ENCODE measurements at regions not wholly inside any gene's neighbourhood (a gene's known extent, or its start where the extent isn't known, plus 50 kb on each side); places are given as distances from the start of the nearest gene placed in this dataset.
"Not testable (repeated sequence)": the region's sequence is repeated elsewhere in the genome, so short reads cannot be mapped to it uniquely, and the experiment has no call there.

- H3K36me3 ChIP-seq; H3K27ac ChIP-seq; H3K4me3 ChIP-seq; intact Hi-C loops (cut with DNase I; ENCODE audit: low total_unique reads); DNase-seq; H3K27me3 ChIP-seq; H3K4me1 ChIP-seq; H3K9me3 ChIP-seq: not testable (repeated sequence)
These were observed 108.1 kb downstream of the PROX1 start for GRCh38 chr1:214095896-214096295.

GRCh38 chr1:214101246-214101645 lies 113.5 kb downstream of the PROX1 start:
- Histone ChIP-seq H3K36me3 (no peaks in the 10 kb centered on the region), H3K4me3 (no peak overlapping the region), H3K27ac (no peak overlapping the region), H3K4me1 (no peaks in the 10 kb centered on the region), H3K27me3 (no peaks in the 10 kb centered on the region), H3K9me3 (peaks cover 0 to 6% (median 0%) of the 10 kb centered on the region in 3 donors)
- TF ChIP-seq CTCF (IDR thresholded peaks at IDR 0.05), result no peak
- no peak for DNase-seq
- intact Hi-C loops (cut with DNase I; ENCODE audit: low total_unique reads), result no loop called here

GRCh38 chr1:214101828-214102227 lies 114.1 kb downstream of the PROX1 start:
- H3K27me3 ChIP-seq, result no peaks in the 10 kb centered on the region
- H3K4me3 ChIP-seq, result no peak overlapping the region
- H3K9me3 ChIP-seq, result peaks cover 0 to 6% (median 0%) of the 10 kb centered on the region in 3 donors
- no peak for DNase-seq
- H3K36me3 ChIP-seq, result no peaks in the 10 kb centered on the region
- no peaks in the 10 kb centered on the region for H3K4me1 ChIP-seq
- no peak overlapping the region for H3K27ac ChIP-seq
- TF ChIP-seq CTCF (IDR thresholded peaks at IDR 0.05), result no peak
- intact Hi-C loops (cut with DNase I; ENCODE audit: low total_unique reads), result no loop called here

- Histone ChIP-seq H3K4me3 (no peak overlapping the region), H3K36me3 (no peaks in the 10 kb centered on the region), H3K9me3 (peaks cover 0 to 6% (median 0%) of the 10 kb centered on the region in 3 donors), H3K27me3 (no peaks in the 10 kb centered on the region), H3K4me1 (no peaks in the 10 kb centered on the region), H3K27ac (no peak overlapping the region)
- intact Hi-C loops (cut with DNase I; ENCODE audit: low total_unique reads), result no loop called here
- TF ChIP-seq CTCF (IDR thresholded peaks at IDR 0.05), result no peak
- no peak for DNase-seq
These were observed 115.1 kb downstream of the PROX1 start for GRCh38 chr1:214102907-214103306.

DNA sequence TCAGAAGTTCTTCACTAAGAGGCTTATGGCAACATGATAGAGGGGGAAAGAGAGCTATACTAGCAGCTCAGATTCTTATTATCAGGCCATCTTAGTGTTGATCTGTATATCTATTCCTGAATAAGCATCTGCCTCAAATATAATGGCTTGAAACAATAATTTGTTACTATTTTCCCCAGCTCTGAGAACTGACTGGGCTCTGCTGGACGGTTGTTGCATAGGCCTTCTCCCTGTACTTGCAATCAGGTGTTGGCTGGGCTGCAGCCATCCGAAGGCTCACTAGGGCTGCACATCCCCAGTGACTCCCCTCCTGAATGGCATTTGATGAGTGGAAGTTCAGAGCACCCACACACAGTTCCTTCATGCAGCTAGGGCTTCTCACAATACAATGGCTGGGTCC lies 116.0 kb downstream of the PROX1 start:
- no peak overlapping the region for H3K27ac ChIP-seq
- no peaks in the 10 kb centered on the region for H3K27me3 ChIP-seq
- H3K4me1 ChIP-seq, result no peaks in the 10 kb centered on the region
- H3K36me3 ChIP-seq, result no peaks in the 10 kb centered on the region
- intact Hi-C loops (cut with DNase I; ENCODE audit: low total_unique reads), result no loop called here
- DNase-seq, result no peak
- no peak for TF ChIP-seq CTCF (IDR thresholded peaks at IDR 0.05)
- peaks cover 0 to 6% (median 0%) of the 10 kb centered on the region in 3 donors for H3K9me3 ChIP-seq
- H3K4me3 ChIP-seq, result no peak overlapping the region

DNA sequence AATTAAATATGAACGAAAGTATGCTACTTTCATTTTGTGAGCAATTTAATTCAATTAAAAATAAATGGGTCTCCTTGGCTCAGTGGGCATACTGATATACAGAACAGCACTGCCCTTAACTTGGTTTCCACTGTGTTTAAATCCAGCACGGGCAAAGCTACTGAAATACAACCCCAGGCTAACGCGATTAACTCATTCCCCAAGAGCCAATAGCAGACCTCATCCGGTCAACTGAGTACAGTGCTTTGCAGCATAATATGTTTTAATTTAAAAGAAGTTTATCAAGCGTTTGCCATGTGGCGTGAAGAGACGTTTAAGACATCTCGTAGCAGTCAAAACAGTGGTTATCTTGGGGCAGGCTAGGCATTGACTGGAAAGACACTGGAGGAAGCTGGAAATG lies 118.6 kb downstream of the PROX1 start:
- Histone ChIP-seq H3K27me3 (no peaks in the 10 kb centered on the region), H3K4me3 (no peak overlapping the region), H3K4me1 (no peaks in the 10 kb centered on the region), H3K27ac (no peak overlapping the region), H3K9me3 (peaks cover 0 to 6% (median 0%) of the 10 kb centered on the region in 3 donors), H3K36me3 (no peaks in the 10 kb centered on the region)
- intact Hi-C loops (cut with DNase I; ENCODE audit: low total_unique reads), result no loop called here
- no peak for TF ChIP-seq CTCF (IDR thresholded peaks at IDR 0.05)
- DNase-seq, result no peak
